ENCODE measurements at regions not wholly inside any gene's neighbourhood (a gene's known extent, or its start where the extent isn't known, plus 50 kb on each side); places are given as distances from the start of the nearest gene placed in this dataset.

DNA sequence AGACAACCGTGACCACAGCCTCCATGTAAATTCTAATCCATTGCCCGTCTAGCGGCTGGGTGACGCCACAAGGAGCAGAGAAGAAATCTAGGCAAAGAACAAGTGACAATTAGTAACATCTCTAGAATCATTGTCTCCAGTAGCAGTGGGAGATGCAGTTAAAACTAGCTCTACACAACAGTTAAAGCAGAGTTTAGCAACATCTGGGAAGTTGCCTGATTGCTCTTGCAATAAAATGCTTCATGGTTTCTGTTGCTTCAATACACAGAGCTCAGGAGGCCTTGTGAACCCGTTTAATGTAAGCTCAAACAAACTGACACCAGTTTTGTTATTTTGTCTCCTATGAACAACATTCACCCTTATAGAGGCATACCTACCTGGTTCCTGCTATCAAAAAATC lies 369.8 kb upstream of the PDE4D start:
- TF ChIP-seq POLR2AphosphoS5 (IDR thresholded peaks at IDR 0.05; ENCODE audit: low read depth, low read length) (no peak), REST (IDR thresholded peaks at IDR 0.05; ENCODE audit: insufficient read depth in 1 of 2, low read depth in 2 of 2, low read length in 2 of 2) (no peak)
